Sigmoid colon (tissue), 6 donors: ENCODE measurements at regions not wholly inside any gene's neighbourhood (a gene's known extent, or its start where the extent isn't known, plus 50 kb on each side); places are given as distances from the start of the nearest gene placed in this dataset.
A peak's percentile ranks its signal among the peaks of the same experiment; 100 is the strongest.
"Not testable (repeated sequence)": the region's sequence is repeated elsewhere in the genome, so short reads cannot be mapped to it uniquely, and the experiment has no call there.

Experiments
- DNase-seq: peaks from one replicate; pipeline ENCODE4 v3.0.0-alpha.2; 2019
- H3K27ac ChIP-seq, 4 donors: fragments of 200-600 bp; sonication (generic); one replicate each; pipeline ENCODE4 v1.5.1; 2016 to 2019; ENCODE audit warnings: mild to moderate bottlenecking in 1 of 4
- H3K27me3 ChIP-seq, 3 donors: fragments of 200-600 bp; sonication (generic); one replicate each; pipeline ENCODE4 v1.5.1; 2019; ENCODE audit warnings: mild to moderate bottlenecking in 1 of 3
- H3K36me3 ChIP-seq, 4 donors: fragments of 200-600 bp; sonication (generic); one replicate each; pipeline ENCODE4 v1.5.1; 2016 to 2019
- H3K4me1 ChIP-seq, 4 donors: fragments of 200-600 bp; sonication (generic); one replicate each; pipeline ENCODE4 v1.5.1; 2017 to 2019
- H3K4me3 ChIP-seq, 4 donors: fragments of 200-600 bp; sonication (generic); one replicate each; pipeline ENCODE4 v1.5.1; 2017 to 2019; ENCODE audit warnings: mild to moderate bottlenecking in 2 of 4, moderate library complexity in 1 of 4
- H3K9me3 ChIP-seq, 4 donors: fragments of 200-600 bp in 3 of 4; sonication (generic) in 3 of 4; one replicate each; pipeline versions ENCODE4 v1.5.1 to v1.6.1; 2013 to 2019
- EP300 ChIP-seq, 4 donors: sonication (generic); formaldehyde crosslinking; IDR thresholded peaks; one replicate each; pipeline ENCODE4 v1.6.1; 2017; ENCODE audit warnings: antibody characterized with exemption in 4 of 4
- POLR2A ChIP-seq, 2 donors: fragments of 450-650 bp; IDR thresholded peaks; one replicate each; pipeline ENCODE4 v1.6.1; 2016; ENCODE audit warnings: antibody characterized with exemption in 2 of 2, mild to moderate bottlenecking in 2 of 2, moderate library complexity in 2 of 2
- POLR2AphosphoS5 ChIP-seq, 4 donors: sonication (generic); formaldehyde crosslinking; IDR thresholded peaks; one replicate each; pipeline ENCODE4 v1.6.1; 2017; ENCODE audit warnings: antibody characterized with exemption in 4 of 4
- whole genome bisulfite sequencing, 2 donors: extraction: QIAGEN DNeasy Blood & Tissue Kit; methylation state at CpG; one replicate each; pipeline ENCODE4 v1.1.7; 2013; 5-methylcytosine and 5-hydroxymethylcytosine counted together
- intact Hi-C: fragments of 100-400 bp; cut with DNase I; formaldehyde crosslinking; loops from one replicate; pipeline ENCODE4 v1.15.1; 2023
- TF ChIP-seq, protein P1 (sequence below), 4 experiments: fragments of 450-650 bp in 3 of 4; fragments of 200-600 bp in 1 of 4; IDR thresholded peaks; one replicate each; pipeline ENCODE4 v1.5.1; 2016 to 2019; ENCODE audit warnings: antibody characterized with exemption in 4 of 4, mild to moderate bottlenecking in 3 of 4, moderate library complexity in 2 of 4
- donor health status: healthy with polysubstance abuse.
- donor health status: healthy.

DNA sequence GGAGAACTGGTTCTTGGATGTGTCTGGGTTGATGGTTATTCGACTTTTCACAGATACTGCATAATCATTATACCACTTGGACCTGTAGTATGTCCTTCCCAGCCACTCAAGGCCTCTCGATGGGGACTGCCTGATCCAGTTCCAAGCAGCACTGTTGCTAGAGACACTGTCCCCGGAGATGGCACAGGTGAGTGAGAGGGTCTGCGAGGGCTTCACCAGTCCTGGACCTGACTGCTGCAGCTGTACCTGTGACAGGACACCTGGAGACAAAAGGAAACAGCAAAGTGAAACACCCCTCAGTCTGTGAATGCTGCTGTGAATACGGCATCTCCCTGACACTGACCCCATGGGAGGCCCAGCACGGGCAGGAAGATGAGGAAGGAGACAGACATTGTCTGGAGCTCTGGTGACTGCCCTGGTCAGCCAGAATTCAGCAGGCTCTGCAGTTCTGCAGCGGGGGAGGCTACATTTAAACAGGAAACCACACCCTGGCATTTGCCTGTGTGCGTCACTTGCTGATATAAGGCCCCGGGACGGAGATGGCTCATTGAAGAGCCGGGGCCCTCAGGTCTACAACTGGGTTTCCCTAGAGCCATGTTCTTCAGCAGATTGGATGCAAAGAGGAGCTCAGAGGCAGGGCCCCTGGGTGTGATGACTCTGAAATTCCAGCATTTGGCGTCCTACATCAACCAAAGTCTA lies 413.6 kb downstream of the TMEM121 start:
- Histone ChIP-seq H3K4me1 (no peaks in the 10 kb centered on the region), H3K36me3 (no peaks in the 10 kb centered on the region), H3K4me3 (no peak overlapping the region), H3K27me3 (no peaks in the 10 kb centered on the region), H3K27ac (no peak overlapping the region), H3K9me3 (peaks cover 0 to 12% (median 6%) of the 10 kb centered on the region in 4 donors)
- TF ChIP-seq, protein P1, sequence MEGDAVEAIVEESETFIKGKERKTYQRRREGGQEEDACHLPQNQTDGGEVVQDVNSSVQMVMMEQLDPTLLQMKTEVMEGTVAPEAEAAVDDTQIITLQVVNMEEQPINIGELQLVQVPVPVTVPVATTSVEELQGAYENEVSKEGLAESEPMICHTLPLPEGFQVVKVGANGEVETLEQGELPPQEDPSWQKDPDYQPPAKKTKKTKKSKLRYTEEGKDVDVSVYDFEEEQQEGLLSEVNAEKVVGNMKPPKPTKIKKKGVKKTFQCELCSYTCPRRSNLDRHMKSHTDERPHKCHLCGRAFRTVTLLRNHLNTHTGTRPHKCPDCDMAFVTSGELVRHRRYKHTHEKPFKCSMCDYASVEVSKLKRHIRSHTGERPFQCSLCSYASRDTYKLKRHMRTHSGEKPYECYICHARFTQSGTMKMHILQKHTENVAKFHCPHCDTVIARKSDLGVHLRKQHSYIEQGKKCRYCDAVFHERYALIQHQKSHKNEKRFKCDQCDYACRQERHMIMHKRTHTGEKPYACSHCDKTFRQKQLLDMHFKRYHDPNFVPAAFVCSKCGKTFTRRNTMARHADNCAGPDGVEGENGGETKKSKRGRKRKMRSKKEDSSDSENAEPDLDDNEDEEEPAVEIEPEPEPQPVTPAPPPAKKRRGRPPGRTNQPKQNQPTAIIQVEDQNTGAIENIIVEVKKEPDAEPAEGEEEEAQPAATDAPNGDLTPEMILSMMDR (IDR thresholded peaks at IDR 0.05) = no peak
- no peak for TF ChIP-seq POLR2AphosphoS5 (IDR thresholded peaks at IDR 0.05)
- TF ChIP-seq POLR2A (IDR thresholded peaks at IDR 0.05) = no peak
- no peak for TF ChIP-seq EP300 (IDR thresholded peaks at IDR 0.05)
- intact Hi-C loops = loop anchor here (10.0 kb wide), 1 partner anchor 255 kb away; no protein-coding TSS in a partner anchor
- WGBS, 2 donors = 72 to 78% methylated on average over 12 of the region's 12 CpGs
- DNase-seq = peak; percentile 62

DNA sequence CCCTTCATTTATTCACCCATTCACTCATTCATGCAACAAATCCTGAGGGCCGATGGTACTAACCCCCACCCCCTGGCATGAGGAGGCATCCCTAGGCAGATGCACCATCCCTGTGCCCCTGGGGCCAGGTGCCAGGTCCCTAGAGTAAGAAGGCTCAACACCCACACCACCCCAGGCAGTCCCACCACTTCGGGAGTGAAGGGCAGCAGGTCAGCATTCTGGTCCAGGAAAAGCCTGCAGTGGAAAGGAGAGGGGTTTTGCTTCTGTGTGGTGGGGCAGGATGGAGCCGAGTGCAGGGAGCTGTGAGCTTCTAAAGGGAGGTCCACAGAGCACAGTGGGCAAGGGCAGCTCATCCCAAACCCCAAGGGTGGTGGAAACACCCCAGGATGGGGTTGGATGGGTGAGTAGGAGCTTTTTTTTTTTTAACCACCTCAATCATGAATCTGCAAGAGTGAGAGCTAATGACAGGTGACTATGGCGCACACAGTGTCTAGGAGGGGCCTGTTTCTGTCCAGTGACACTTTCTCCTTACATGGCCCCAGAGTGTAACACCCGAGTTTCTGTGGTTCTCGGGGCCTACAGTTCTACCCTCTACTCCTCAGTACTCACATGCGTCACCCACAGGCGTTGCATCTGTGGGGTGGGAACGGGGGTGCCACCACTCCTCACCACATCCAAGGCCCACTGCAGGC lies 414.3 kb downstream of the TMEM121 start:
- Histone ChIP-seq H3K27me3 (no peaks in the 10 kb centered on the region), H3K36me3 (no peaks in the 10 kb centered on the region), H3K4me3 (no peak overlapping the region), H3K4me1 (no peaks in the 10 kb centered on the region), H3K9me3 (peaks cover 0 to 12% (median 2%) of the 10 kb centered on the region in 4 donors), H3K27ac (no peak overlapping the region)
- no peak for DNase-seq
- intact Hi-C loops = loop anchor here (10.0 kb wide), 1 partner anchor 256 kb away; no protein-coding TSS in a partner anchor
- TF ChIP-seq, protein P1 (IDR thresholded peaks at IDR 0.05) = no peak
- TF ChIP-seq POLR2AphosphoS5 (IDR thresholded peaks at IDR 0.05) = no peak
- TF ChIP-seq POLR2A (IDR thresholded peaks at IDR 0.05) = no peak
- WGBS, 2 donors = 76 to 79% methylated on average over 9 of the region's 9 CpGs

- H3K27ac ChIP-seq = no peak overlapping the region
- H3K4me1 ChIP-seq = no peaks in the 10 kb centered on the region
- H3K36me3 ChIP-seq = no peaks in the 10 kb centered on the region
- DNase-seq = no peak
- H3K4me3 ChIP-seq = no peak overlapping the region
- TF ChIP-seq EP300 (IDR thresholded peaks at IDR 0.05) (no peak), POLR2AphosphoS5 (IDR thresholded peaks at IDR 0.05) (no peak), POLR2A (IDR thresholded peaks at IDR 0.05) (no peak)
- TF ChIP-seq, protein P1 (IDR thresholded peaks at IDR 0.05) = no peak
- WGBS, 2 donors = 82 to 86% methylated on average over 24 of the region's 24 CpGs
- intact Hi-C loops = loop anchor here (10.0 kb wide), 1 partner anchor 257 kb away; no protein-coding TSS in a partner anchor
- H3K27me3 ChIP-seq = no peaks in the 10 kb centered on the region
- peaks cover 0 to 12% (median 0%) of the 10 kb centered on the region in 4 donors for H3K9me3 ChIP-seq
These were observed 415.1 kb downstream of the TMEM121 start for GRCh38 chr14:105941226-105942166.

DNA sequence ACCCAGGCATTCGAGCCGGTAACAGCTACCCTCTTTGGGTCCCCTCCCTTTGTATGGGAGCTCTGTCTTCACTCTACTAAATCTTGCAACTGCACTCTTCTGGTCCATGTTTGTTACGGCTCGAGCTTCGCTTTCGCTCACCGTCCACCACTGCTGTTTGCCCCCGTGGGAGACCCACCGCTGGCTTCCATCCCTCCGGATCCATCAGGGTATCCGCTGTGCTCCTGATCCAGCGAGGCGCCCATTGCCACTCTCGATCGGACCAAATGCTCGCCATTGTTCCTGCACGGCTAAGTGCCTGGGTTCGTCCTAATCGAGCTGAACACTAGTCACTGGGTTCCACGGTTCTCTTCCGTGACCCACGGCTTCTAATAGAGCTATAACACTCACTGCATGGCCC lies 416.3 kb downstream of the TMEM121 start:
- not testable (repeated sequence) for DNase-seq, H3K27me3 ChIP-seq, H3K4me3 ChIP-seq, H3K27ac ChIP-seq, H3K4me1 ChIP-seq, H3K36me3 ChIP-seq
- intact Hi-C loops = loop anchor here (10.0 kb wide), 1 partner anchor 258 kb away; no protein-coding TSS in a partner anchor
- peaks cover 0 to 12% (median 0%) of the 10 kb centered on the region in 4 donors for H3K9me3 ChIP-seq
- WGBS, 2 donors = 91 to 92% methylated on average over 22 of the region's 22 CpGs
